Suppressor macrophage treated with lipopolysaccharide for 4 hours (primary cell): ENCODE measurements at regions not wholly inside any gene's neighbourhood (a gene's known extent, or its start where the extent isn't known, plus 50 kb on each side); places are given as distances from the start of the nearest gene placed in this dataset.
A peak's percentile ranks its signal among the peaks of the same experiment; 100 is the strongest.
"Not testable (repeated sequence)": the region's sequence is repeated elsewhere in the genome, so short reads cannot be mapped to it uniquely, and the experiment has no call there.

ENCODE experiments used
- DNase-seq: peaks from one replicate; pipeline ENCODE4 v3.0.0-alpha.2; 2020

GRCh38 chr1:119254067-119254720 is 113.7 kb upstream of the WARS2 start:
- no peak for DNase-seq

- not testable (repeated sequence) for DNase-seq
Observed at GRCh38 chr1:119256089-119256488, 112.5 kb upstream of the HAO2 start.

DNA sequence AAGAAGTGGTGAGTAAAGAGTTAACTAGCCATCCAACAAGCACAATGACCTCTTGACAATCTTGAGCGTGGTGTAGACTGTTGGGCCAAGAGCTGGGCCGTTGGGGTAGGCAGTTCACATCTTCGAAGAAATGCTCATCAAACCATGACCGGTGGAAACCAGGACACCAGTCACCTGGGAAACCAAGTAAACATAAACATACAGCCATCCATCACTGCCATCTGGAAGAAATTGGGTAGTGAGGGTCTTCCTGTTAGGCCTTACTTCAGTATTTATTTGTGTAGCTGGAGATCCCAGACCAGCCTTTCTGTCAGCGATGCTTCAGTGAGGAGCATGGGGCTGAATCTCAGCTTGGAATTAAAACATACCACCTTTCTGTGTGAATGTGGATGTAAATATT is 108.1 kb upstream of the HAO2 start:
- DNase-seq = no peak

DNA sequence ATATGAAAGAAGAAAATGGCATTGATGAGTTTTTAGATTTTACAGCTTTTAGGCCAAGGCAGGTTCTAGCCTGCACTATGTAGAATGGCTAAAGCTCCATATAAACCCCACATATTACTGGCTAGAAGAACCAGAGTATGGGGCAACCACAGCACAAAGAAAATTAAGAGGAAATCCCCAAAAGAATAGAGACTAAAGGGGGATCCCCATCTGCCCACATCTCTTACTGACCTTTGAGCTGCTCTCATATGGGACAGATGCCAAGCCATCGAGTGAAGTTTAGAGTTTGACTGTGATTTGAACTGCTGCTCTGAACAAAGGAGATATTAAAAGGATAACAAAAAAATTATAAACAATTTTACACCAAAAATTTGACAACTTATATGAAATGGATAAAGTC is 102.2 kb upstream of the HAO2 start:
- peak; percentile 33 for DNase-seq

- DNase-seq = no peak
Observed at GRCh38 chr1:119266858-119267257, 101.7 kb upstream of the HAO2 start.

- DNase-seq = not testable (repeated sequence)
Observed at GRCh38 chr1:119267288-119267687, 101.3 kb upstream of the HAO2 start.

DNA sequence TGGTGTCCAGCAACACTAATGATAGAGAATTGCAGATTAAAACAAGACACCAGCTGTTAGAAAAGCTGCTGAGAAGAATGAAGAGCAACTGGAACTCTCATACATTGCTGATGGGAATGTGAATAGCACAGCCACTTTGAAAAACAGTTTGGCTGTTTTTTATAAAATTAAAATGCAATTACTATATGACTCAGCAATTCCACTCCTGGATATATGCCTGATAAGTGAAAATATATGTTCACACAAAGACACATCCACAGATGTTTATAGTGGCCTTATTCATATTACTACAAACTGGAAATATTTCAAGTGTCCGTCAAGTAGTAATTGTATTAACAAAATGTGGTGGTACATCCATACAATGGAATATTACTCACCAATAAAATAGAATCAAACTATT is 99.7 kb upstream of the HAO2 start:
- no peak for DNase-seq

- peak; percentile 68 for DNase-seq
Observed at GRCh38 chr1:119275145-119276134, 93.1 kb upstream of the HAO2 start.

DNA sequence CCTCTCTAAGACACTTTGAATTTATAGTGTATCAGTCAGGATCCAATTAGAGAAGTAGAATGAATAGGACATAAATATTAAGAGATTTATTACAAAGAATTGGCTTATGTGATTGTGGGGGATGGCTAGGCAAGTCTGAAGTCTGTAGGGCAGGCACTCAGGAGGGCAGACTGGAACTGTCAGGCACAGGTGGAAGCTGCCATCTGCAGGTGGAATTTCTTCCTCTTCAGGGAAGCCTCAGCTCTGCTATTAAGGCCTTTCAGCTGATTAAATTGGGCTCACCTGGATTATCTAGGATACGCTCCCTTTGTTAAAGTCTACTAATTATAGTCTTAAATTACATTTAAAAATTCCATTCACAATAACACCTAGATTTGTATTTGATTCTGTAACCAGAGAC is 92.0 kb upstream of the HAO2 start:
- DNase-seq = no peak

DNA sequence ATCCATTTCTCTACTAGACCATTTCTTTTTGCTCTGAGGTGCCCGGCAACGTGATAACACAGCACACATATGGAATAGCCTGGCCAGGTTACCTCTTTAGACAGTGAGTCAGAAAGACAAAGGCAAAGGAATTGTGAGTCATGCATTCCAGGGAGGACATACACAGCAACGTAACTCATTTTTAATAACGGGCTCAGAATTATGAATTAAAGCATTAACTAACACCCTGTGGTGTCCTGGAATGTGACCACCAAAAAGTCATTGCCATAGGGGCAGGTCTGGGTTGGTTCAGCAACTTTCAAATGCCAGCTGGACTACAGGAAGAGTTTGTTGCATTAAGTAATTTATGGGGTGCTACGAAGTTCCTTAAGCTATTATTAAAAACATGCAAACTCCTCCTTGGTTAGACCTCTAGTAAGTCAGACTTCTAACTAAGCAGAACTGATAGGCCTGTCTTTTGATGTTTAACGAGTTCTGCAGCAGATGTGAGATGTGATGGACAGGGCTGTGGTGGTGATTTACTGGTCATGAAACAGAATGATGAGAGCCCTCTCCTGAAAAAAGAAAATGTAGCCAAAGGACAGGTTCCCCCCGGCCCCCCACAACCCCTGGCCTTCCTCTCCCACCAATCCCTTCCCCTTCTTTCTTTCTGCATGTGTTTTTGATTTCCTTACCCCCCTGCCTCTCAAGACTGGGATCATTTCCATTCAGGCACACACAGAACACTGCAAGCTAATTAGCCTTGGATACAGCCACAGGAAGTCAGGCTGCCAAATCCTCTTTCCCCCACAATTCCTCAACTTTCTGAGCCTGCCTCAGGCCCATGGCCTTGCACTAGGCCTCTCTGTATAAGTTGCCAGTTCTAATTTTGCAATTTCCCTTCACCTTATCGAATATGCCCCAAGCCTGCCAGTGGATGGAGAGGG is 88.9 kb upstream of the HAO2 start:
- no peak for DNase-seq

DNA sequence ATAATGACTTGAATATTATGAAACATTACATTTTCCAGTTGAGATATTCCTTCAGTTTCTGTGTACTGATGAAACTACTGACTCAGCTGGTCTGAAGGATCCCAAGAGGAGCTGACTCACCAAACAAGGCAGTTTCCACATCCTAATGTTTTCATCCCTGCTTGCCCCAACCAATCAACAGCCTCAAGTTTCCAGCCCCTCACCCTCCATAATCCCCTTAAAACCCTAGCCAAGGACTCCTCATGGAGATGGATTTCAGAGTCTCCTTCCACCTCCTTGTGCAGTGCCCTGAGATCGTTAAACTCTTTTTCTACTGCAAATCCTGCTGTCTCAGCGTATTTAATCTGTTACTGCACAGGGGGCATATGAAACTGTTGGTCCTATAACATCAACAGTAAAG is 83.1 kb upstream of the HAO2 start:
- peak; percentile 18 for DNase-seq

GRCh38 chr1:119286587-119287181 is 81.9 kb upstream of the HAO2 start:
- DNase-seq = peak; percentile 30

DNA sequence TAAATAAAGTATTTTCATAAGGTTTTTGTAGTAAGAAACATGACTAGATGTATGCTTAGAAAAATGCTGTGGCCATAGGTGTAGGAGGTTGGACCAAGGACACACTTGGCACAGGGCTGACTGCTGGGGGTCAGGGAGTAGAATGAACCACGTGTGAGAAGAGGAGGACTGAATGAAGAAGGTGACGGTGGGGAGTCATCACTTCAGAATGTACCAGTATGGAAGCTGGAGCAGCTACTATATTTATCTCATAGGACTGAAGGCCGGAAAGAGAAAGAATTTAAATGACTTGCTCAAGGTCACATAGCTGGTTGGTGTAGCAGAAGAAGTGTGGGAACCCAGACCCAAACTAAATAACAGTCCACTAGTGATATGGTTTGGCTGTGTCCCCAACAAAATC is 79.8 kb upstream of the HAO2 start:
- DNase-seq = no peak

GRCh38 chr1:119290297-119290696 is 78.3 kb upstream of the HAO2 start:
- DNase-seq = no peak

- DNase-seq = no peak
Observed at GRCh38 chr1:119291611-119292206, 76.9 kb upstream of the HAO2 start.

GRCh38 chr1:119293797-119294196 is 74.8 kb upstream of the HAO2 start:
- DNase-seq = no peak

DNA sequence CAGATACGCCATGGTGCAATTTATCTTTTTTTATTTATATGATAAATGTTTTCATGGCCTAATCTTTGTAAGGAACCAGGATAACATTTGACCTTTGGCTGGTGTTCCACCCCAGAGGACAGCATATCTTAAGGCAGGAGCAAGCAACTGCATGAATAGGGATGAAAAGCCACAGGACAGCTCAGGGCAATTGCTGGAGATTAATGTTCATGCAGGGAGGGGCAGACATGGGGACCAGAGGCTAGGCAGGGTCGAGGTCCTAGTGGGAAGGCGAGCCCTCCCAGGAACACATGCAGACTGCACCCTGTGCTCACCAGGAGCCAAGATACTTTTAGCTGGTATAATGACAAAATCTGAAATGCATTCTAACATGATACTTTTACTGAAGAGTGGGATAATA is 74.4 kb upstream of the HAO2 start:
- DNase-seq = no peak

DNA sequence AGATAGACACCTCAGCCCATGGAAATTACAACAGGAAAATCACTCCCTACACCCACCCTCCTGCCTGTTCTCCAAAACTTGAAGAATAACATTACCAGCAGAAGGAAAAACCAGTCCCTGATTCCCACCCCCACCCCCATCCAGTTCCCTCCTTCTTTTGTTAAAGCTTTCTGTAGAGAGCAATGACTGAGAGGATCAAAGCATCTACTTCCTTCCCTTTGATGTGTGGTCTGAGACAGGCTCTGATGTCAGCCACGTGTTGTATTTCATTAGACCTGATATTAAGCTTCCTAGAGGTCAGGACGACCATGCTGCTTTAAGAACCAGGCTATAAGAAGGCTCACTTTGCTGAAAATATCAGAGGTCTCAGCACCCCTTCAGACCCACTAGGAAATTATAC is 73.9 kb upstream of the HAO2 start:
- no peak for DNase-seq

DNA sequence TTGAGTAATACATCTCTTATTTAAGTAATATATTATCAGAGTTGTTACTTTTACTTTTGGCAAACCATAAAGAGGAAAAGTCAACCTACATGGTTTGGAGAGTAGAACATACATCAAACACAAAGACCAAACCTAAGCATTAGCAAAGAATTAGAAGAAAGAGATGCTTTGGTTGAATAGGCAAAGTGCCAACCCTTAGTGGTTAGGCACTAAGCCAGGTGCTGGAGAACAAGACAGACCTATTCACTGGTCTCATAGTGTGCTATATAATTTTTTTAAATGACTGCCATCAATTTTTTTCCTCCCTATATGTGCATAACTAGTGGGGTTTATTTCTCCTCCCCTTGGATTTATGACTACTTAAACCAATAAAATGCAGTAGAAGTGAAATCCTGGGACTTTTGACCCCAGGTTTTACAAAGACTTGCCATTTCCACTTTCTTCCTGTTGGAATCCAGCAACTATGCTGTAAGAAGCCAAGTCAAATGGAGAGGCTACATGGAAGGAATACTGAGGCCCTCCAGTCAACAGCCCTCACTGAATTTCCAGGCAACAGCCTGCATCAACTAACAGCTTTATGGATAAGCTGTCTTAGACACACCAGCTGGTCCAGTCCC is 69.8 kb upstream of the HAO2 start:
- DNase-seq = no peak

DNA sequence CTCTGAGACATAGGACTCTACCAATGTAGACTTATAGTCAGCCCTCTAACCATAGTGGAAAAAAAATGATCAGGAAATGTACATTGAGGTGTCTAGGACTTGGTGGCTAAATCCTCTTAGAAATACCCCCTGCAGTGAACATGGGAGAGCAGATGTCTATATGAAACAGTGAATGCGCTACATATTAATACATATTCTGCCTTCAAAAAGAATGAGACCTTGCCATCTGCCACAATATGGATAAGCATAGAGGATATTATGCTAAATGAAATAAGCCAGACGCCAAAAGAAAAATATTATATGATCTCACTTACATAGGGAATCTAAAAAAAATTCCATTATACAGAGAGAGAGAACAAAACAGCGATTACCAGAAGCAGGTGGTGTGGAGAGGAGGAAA is 66.6 kb upstream of the HAO2 start:
- no peak for DNase-seq

GRCh38 chr1:119308130-119308700 is 60.4 kb upstream of the HAO2 start:
- DNase-seq = no peak
